Gastroesophageal sphincter (tissue), 4 donors: ENCODE measurements at regions not wholly inside any gene's neighbourhood (a gene's known extent, or its start where the extent isn't known, plus 50 kb on each side); places are given as distances from the start of the nearest gene placed in this dataset.
"Not testable (repeated sequence)": the region's sequence is repeated elsewhere in the genome, so short reads cannot be mapped to it uniquely, and the experiment has no call there.

Experiments used
- ATAC-seq: fragments of 150-250 bp; one replicate; pipeline ENCODE4 v1.9.1; 2016; ENCODE audit warnings: mild to moderate bottlenecking, moderate library complexity
- H3K27ac ChIP-seq, 4 donors: fragments of 200-600 bp; sonication (generic) in 3 of 4; 1 replicate in 3 of 4; 2 replicates in 1 of 4; pipeline ENCODE4 v1.5.1; 2016 to 2019
- H3K27me3 ChIP-seq: fragments of 200-600 bp; sonication (generic); one replicate; pipeline ENCODE4 v1.5.1; 2019
- H3K36me3 ChIP-seq, 2 donors: fragments of 200-600 bp; sonication (generic); one replicate each; pipeline ENCODE4 v1.5.1; 2019; ENCODE audit warnings: control low read depth in 1 of 2
- H3K4me1 ChIP-seq, 3 donors: fragments of 200-600 bp; sonication (generic); 1 replicate in 2 of 3; 2 replicates in 1 of 3; pipeline ENCODE4 v1.5.1; 2016 to 2019; ENCODE audit warnings: control low read depth in 2 of 3
- H3K4me3 ChIP-seq, 2 donors: fragments of 200-600 bp; sonication (generic); one replicate each; pipeline ENCODE4 v1.5.1; 2019; ENCODE audit warnings: mild to moderate bottlenecking in 1 of 2, moderate library complexity in 1 of 2
- H3K9me3 ChIP-seq, 3 donors: fragments of 200-600 bp; sonication (generic); one replicate each; pipeline ENCODE4 v1.5.1; 2017 to 2019; ENCODE audit warnings: control low read depth in 2 of 3
- EP300 ChIP-seq: sonication (generic); formaldehyde crosslinking; IDR thresholded peaks from one replicate; pipeline ENCODE4 v1.6.1; 2017; ENCODE audit warnings: antibody characterized with exemption, mild to moderate bottlenecking
- POLR2A ChIP-seq, 2 donors: fragments of 450-650 bp; IDR thresholded peaks; one replicate each; pipeline ENCODE4 v1.6.1; 2017; ENCODE audit warnings: antibody characterized with exemption in 2 of 2, mild to moderate bottlenecking in 2 of 2, moderate library complexity in 1 of 2
- POLR2AphosphoS5 ChIP-seq: sonication (generic); formaldehyde crosslinking; IDR thresholded peaks from one replicate; pipeline ENCODE4 v1.6.1; 2017; ENCODE audit warnings: antibody characterized with exemption
- WGBS, 2 donors: methylation state at CpG; one replicate each; pipeline ENCODE4 v1.1.5; 2018; ENCODE audit warnings: low coverage in 1 of 2; 5-methylcytosine and 5-hydroxymethylcytosine counted together
- TF ChIP-seq, protein P1 (sequence below), 4 experiments: fragments of 200-600 bp in 2 of 4; fragments of 450-650 bp in 2 of 4; sonication (generic) in 1 of 4; IDR thresholded peaks; one replicate each; pipeline ENCODE4 v1.5.1; 2017 to 2019; ENCODE audit warnings: antibody characterized with exemption in 4 of 4, mild to moderate bottlenecking in 2 of 4, moderate library complexity in 2 of 4

- ATAC-seq, result no peak
- Histone ChIP-seq H3K4me3 (no peak overlapping the region), H3K9me3 (no peaks in the 10 kb centered on the region), H3K4me1 (peaks cover 0 to 16% (median 0%) of the 10 kb centered on the region in 3 donors), H3K36me3 (no peaks in the 10 kb centered on the region), H3K27ac (no peak overlapping the region), H3K27me3 (peaks cover 18% of the 10 kb centered on the region)
- TF ChIP-seq POLR2AphosphoS5 (no peak), POLR2A (IDR thresholded peaks at IDR 0.05) (no peak), EP300 (no peak)
- TF ChIP-seq, protein P1, sequence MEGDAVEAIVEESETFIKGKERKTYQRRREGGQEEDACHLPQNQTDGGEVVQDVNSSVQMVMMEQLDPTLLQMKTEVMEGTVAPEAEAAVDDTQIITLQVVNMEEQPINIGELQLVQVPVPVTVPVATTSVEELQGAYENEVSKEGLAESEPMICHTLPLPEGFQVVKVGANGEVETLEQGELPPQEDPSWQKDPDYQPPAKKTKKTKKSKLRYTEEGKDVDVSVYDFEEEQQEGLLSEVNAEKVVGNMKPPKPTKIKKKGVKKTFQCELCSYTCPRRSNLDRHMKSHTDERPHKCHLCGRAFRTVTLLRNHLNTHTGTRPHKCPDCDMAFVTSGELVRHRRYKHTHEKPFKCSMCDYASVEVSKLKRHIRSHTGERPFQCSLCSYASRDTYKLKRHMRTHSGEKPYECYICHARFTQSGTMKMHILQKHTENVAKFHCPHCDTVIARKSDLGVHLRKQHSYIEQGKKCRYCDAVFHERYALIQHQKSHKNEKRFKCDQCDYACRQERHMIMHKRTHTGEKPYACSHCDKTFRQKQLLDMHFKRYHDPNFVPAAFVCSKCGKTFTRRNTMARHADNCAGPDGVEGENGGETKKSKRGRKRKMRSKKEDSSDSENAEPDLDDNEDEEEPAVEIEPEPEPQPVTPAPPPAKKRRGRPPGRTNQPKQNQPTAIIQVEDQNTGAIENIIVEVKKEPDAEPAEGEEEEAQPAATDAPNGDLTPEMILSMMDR (IDR thresholded peaks at IDR 0.05), result no peak
- WGBS, 2 donors, result 29 to 33% methylated on average over 1 to 4 of the region's 4 CpGs
Measured at GRCh38 chr3:75329476-75330097, 334.5 kb upstream of the FRG2C start.

DNA sequence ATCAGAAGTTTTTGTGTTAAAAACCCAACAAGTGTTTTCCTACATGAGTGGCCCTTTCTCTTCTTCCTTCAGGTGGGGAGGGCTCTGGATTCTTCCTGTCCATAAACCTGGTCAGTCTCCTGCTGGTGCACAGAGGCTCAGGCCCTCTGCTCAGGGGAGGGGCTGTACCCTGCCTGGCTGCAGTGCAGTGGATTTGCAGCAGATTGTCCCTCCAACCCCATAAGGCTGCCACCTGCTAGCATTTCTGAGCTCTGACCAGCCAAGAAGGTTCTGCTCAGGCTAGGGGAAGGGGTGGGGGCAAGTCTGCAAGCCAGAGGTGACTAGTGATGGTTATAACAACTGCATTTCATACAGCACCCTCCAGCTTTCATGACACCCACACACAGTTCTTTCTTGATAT is 333.7 kb upstream of the FRG2C start:
- not testable (repeated sequence) for ATAC-seq

GRCh38 chr3:75332090-75332489 is 332.0 kb upstream of the FRG2C start:
- not testable (repeated sequence) for H3K4me3 ChIP-seq, H3K9me3 ChIP-seq, ATAC-seq, H3K36me3 ChIP-seq, H3K27ac ChIP-seq
- peaks cover 0 to 16% (median 0%) of the 10 kb centered on the region in 3 donors for H3K4me1 ChIP-seq
- peaks cover 13% of the 10 kb centered on the region for H3K27me3 ChIP-seq
- no CpG with 5 or more reads among the region's 1 CpG for WGBS, 2 donors

More for the DNA sequence above, 333.7 kb upstream of the FRG2C start:
- H3K27ac ChIP-seq, H3K9me3 ChIP-seq, H3K4me3 ChIP-seq, H3K36me3 ChIP-seq: not testable (repeated sequence)
- H3K27me3 ChIP-seq, result peaks cover 18% of the 10 kb centered on the region
- H3K4me1 ChIP-seq, result peaks cover 0 to 16% (median 0%) of the 10 kb centered on the region in 3 donors

DNA sequence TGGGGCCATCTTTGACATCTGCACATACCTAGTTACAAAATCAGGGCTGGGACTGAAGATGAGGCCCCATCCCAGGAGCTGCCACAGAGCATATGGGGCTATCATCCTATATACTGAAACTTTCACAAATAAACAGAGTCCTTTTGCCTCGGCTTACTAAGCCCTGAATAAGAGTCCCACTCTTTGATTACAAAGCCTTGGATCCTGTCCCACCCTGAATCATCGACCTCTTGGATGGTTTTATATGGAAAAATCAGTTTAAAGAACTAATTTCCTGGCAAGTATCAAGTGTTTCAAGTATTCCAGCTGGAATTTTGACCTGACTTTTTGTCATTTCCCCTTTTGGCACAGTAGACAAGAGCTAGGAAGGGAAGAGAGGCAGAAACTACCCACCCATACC is 331.3 kb upstream of the FRG2C start:
- no peak for TF ChIP-seq EP300
- no peak for TF ChIP-seq POLR2AphosphoS5
- TF ChIP-seq, protein P1 (IDR thresholded peaks at IDR 0.05), result no peak
- TF ChIP-seq POLR2A (IDR thresholded peaks at IDR 0.05), result no peak
- Histone ChIP-seq H3K9me3 (no peaks in the 10 kb centered on the region), H3K27ac (no peak overlapping the region), H3K27me3 (peaks cover 13% of the 10 kb centered on the region), H3K36me3 (no peaks in the 10 kb centered on the region), H3K4me1 (peaks cover 0 to 16% (median 0%) of the 10 kb centered on the region in 3 donors), H3K4me3 (no peak overlapping the region)
- WGBS, 2 donors, result 10% methylated on average over 2 of the region's 2 CpGs; no CpG with 5 or more reads in 1 of the 2 donors
- ATAC-seq, result no peak

DNA sequence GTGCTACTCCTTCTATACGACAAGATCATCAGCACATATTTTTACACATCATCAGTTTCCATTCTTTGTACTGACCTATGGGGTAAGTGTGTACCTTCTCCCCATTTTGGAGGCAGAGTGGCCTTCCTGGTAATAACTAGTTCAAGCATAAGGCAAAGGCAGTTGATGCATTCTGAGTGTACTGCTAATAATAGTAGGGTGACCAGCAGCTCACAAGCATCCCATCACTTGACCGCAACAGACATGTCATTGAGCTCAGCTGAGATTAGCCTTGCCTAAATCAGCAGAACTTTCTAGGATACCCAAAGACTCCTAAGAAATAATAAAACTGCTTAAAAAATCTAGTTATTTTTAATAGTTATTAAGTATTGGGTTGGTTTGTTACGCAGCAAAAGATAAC is 329.8 kb upstream of the FRG2C start:
- H3K27me3 ChIP-seq, result no peaks in the 10 kb centered on the region
- H3K4me3 ChIP-seq, result no peak overlapping the region
- 79 to 83% methylated on average over 3 of the region's 3 CpGs for WGBS, 2 donors
- no peak for TF ChIP-seq EP300
- no peak for TF ChIP-seq POLR2A (IDR thresholded peaks at IDR 0.05)
- TF ChIP-seq, protein P1 (IDR thresholded peaks at IDR 0.05), result no peak
- no peak for TF ChIP-seq POLR2AphosphoS5
- ATAC-seq, result no peak
- peaks cover 0 to 16% (median 0%) of the 10 kb centered on the region in 3 donors for H3K4me1 ChIP-seq
- no peaks in the 10 kb centered on the region for H3K9me3 ChIP-seq
- H3K27ac ChIP-seq, result no peak overlapping the region
- H3K36me3 ChIP-seq, result no peaks in the 10 kb centered on the region

GRCh38 chr3:75337226-75337900 is 326.8 kb upstream of the FRG2C start:
- Histone ChIP-seq H3K36me3 (no peaks in the 10 kb centered on the region), H3K4me1 (peaks cover 0 to 22% (median 0%) of the 10 kb centered on the region in 3 donors), H3K27ac (no peak overlapping the region), H3K9me3 (no peaks in the 10 kb centered on the region), H3K27me3 (no peaks in the 10 kb centered on the region), H3K4me3 (no peak overlapping the region)
- TF ChIP-seq POLR2AphosphoS5, result no peak
- TF ChIP-seq, protein P1 (IDR thresholded peaks at IDR 0.05), result no peak
- no peak for ATAC-seq
- WGBS, 2 donors, result 70 to 80% methylated on average over 1 to 3 of the region's 3 CpGs
